GM21526 (cell line): ENCODE measurements at regions not wholly inside any gene's neighbourhood (a gene's known extent, or its start where the extent isn't known, plus 50 kb on each side); places are given as distances from the start of the nearest gene placed in this dataset.
A peak's percentile ranks its signal among the peaks of the same experiment; 100 is the strongest.
"Not testable (repeated sequence)": the region's sequence is repeated elsewhere in the genome, so short reads cannot be mapped to it uniquely, and the experiment has no call there.

Source experiments
- ATAC-seq: cut with Tn5 transposase; IDR thresholded peaks from one replicate; pipeline ENCODE4 v1.9.1; 2021; ENCODE audit warnings: moderate library complexity; ENCODE audit not compliant: unreplicated experiment, low FRiP score

DNA sequence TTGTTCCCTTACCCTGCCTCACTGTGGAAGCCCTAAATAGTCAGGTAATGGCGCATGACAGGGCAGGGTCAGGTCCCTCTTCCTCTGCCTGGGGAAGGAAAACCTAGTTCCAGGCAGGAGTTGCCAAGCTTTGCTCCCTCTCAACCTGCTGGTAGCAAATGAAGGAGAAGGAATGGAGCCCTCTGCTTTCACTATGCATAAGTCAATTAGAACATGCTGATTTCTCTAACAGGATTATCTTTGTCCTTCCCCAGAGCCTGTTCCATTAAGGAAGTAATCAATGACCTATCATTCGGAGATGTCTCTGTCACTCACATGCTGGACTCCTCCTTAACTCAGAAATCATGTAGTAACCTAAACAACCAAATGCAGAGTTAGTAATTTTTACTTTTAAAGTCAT is 161.8 kb upstream of the NFIA start:
- ATAC-seq = no peak

DNA sequence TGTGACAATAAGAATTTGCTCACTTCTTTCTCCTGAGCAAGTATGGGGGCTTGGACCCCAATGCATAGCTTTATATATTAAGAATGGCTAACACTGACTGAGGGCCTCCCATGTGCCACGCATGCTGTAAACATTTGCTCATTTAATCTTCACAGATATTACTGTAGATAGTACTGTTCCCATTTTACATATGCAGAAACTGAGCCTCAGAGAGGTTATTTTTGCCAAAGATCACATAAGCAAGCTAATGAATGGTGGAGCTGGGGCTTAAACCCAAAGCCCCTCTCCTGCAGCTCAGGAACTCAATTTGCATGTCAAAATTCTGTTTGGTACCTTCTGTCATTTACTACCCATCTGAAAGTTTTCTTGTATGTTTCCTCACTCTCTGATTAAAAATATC is 163.5 kb upstream of the NFIA start:
- ATAC-seq = no peak

DNA sequence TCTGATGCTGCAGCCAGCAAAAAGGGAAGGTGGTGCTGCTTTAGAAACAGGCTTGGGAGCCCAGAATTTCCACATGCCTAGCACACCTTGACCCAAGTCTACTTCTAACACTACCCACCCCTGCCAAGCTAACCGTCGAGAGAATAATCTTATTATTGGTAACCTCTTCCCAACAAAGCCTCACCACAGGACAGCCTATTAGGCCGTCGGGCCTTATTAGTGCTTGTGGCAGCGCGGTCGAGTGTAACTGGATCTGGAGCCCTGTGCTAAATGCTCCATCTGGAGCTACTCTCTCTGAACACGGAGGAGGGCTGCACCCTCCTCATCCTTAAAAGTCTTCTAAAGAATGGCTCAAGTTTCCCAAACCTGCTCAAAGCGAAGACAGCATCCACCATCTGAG is 165.5 kb upstream of the NFIA start:
- no peak for ATAC-seq

DNA sequence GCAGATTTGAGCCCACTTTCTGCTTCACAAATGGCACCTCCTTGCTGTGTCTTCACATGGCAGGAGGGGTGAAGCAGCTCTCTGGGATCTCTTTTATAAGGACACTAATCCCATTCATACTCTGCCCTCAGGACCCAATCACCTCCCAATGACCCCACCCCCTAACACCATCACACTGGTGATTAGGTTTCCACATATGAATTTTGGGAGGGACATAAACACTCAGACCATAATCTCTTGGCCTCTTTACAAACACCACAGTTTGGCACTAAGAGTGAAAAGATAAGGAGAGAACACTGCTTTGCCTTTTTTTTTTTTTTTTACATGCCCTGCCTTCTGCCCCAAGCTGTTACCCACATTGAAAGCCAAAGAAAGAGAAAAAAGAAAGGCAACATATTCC is 166.2 kb upstream of the NFIA start:
- ATAC-seq = no peak

DNA sequence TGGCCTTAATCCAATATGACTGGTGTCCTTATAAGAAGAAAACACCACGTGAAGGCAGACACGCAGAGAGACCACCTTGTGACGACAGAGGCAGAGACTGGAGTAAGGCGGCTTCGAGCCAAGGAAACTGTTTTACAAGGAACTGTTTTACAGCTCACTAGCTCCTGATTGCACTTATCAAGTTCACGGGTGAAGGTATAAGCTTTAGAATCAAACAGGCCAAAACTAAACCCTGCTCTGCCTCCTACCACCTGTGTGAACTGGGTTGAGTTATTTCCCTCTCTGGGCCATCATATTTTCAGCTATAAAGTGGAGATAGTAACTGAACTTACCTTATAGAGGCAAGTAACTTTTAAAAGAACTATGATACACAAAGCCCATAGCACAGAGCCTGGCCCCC is 166.9 kb upstream of the NFIA start:
- no peak for ATAC-seq

DNA sequence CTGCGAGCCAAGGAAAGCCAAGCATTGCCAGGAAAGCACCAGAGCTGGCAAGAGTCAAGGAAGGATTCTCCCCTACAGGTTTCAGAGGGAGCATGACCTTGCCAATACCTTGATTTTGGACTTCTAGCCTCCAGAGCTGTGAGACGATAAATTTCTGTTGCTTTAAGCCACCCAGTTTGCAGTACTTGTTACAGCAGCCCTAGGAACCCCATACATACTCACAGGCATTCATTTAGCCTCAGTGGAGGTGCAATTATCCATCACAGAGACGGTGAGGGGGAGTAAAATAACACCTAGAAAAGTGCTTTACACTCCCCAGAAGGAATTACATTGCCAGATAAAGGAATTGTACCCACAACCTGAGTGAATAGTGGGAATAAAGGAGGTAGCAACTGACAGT is 167.4 kb upstream of the NFIA start:
- no peak for ATAC-seq

DNA sequence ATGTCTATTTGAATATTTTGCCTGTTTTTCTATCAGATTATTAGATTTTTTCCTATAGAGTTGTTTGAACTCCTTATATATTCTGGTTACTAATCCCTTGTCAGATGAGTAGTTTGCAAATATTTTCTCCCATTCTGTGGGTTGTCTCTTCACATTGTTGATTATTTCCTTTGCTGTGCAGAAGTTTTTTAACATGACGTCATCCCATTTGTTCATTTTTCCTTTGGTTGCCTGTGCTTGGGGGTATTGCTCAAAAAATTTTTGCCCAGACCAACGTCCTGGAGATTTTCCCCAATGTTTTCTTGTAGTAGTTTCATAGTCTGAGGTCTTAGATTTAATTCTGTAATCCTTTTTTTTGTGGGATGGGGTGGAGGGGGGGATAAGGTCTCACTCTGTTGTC is 168.7 kb upstream of the NFIA start:
- not testable (repeated sequence) for ATAC-seq

DNA sequence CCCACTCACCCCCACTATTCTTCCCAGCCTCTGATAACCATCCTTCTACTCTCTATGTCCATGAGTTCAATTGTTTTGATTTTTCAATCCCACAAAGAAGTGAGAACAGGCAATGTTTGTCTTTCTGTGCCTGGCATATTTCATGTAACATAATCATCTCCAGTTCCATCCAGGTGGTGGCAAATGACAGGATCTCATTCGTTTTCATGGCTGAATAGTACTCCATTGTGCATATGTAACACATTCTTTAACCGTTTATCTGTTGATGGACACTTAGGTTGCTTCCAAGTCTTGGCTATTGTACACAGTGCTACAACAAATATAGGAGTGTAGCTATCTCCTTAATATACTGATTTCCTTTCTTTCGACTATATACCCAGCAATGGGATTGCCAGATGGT is 169.3 kb upstream of the NFIA start:
- no peak for ATAC-seq

DNA sequence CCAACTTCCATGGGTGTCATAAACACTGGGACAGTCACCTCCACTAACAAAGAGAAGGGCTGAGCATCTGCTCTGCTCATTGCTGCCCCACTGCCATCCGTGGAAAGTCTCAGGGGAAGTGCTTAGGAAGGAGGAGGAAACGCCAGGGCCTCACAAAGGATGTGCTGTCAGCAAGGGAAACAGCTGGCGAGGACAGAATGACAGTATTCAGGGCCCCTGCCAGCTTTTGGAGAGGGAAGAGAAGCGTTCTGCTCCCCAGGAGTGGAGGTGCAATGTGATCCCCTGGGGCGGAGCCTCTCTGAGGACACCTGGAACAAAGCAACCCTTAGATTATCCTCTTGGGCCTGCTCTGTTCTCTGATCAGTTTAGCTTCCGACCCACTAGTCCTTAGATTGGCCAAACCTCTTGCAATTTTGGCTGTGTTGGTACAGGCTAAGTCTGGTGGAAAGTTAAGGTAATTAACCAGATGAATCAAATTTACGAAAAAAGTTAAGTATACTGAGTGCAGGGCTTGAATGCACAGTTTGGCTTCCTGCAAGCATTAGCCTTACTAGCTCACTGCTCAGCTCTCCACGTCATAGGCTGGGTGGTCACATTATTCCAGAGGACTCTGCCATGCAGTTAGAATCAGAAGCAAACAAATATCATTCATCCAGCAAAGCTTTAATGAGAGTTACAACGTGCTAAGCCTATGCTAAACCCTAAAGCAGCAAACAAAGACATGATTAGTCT is 170.2 kb upstream of the NFIA start:
- no peak for ATAC-seq

DNA sequence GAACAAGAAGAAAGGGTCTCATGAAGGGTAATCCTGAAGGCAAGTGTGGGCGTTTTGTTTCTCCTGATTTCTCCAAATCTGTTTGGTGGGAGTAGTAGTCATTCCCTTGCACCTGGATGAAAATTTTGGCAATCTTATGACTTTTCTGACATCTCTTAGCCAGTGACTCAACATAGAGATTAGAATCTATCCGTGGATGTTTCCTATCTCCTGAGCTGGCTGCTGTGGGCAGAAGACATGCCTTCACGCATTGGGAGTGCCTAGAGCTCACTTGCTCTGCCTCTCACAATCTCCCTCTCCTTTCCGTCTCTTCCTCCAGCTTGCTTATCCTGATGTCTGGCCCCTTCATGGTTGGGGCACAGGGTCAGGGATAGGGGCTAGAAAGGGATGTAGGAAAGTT is 174.2 kb upstream of the NFIA start:
- no peak for ATAC-seq

DNA sequence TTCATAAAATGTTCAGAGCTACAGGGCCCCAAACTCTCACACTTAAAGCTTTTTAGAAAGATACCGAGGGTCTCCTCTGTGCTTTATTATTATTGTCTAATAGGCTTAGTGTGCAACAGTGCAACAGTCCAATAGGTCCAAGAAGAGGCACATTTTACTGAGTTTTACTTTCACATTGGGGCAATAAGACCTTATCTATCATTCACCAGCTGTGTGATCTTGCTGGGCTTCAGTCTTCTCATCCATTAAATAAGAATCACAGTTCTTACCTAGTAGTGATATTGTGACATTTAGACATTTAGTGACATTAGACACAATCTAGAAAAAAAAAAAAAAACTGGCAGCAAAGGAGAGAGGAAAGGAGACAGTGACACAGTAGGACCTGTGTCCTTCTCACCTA is 175.8 kb upstream of the NFIA start:
- no peak for ATAC-seq

DNA sequence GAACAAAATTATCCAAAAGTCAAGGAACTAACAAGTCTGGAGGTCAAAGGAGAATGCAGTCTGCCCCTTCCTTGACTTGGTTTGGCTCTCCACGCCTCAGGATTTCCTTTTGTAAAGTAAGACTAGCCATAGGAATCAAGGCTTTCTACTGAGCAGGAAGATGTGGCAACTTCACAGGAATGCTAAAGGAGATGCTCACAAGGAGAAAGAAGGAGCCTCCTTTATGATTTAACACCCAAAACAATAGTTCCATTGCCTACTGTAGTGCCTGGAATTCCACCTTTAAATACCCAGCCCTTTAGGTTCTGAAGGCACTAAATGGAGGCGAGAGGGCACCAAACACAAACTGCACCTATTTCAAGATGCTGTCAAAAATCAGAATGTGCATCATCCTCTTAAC is 176.3 kb upstream of the NFIA start:
- no peak for ATAC-seq

DNA sequence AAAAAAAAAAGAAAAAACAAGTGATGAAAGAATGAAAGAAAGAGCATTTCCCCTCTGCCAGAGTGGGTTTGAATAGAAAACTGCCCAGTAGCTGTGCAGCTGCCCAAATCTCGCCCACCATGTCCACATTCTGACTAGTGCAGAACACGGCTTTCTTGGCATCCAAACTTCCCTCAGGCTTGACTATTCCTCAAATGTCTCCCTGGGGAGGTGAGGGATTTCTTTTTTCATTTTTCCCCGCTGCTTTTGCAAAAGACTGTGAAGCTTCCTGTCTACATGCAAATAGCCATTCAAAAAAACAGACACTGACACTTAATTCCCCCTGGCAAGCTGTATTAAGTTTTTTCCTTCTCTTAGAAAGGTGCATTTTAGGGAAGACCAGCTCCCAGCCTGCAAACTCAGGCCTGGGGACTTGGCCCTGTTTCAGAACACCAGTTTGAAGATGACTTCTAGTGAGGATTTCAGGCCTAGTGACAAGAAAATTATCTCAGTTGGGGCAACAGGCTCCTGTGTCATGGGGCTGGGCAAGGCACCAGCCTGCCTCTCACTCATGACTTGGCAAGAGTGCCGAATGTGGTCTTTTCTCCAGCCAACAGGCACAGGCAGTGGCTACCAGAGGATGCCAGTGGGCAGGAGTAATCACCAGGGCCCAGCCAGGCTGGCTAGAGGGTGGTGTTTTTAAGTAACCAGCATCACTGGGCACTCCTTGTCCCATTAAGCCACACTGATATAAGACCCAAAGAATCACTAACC is 178.1 kb upstream of the NFIA start:
- no peak for ATAC-seq

DNA sequence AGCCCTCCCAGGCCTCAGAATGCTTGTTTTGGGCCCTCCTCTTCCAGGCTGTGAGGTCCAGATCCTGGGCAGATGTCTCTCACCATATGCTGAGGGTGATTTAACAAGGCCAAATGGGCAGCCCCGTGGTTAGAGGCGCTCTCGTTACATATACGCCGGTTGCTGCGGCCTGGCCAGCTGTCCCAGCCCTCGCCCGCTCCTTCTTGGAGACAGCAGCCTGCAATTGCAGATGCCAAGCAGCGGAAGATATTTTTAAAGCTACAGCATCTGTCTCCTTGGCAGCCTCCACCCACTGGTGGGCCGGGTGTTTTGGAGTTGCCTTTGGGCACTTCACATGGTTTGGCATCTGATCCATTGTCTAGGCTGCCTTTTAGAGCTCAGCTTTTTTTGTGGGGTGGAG is 178.8 kb upstream of the NFIA start:
- ATAC-seq = no peak

DNA sequence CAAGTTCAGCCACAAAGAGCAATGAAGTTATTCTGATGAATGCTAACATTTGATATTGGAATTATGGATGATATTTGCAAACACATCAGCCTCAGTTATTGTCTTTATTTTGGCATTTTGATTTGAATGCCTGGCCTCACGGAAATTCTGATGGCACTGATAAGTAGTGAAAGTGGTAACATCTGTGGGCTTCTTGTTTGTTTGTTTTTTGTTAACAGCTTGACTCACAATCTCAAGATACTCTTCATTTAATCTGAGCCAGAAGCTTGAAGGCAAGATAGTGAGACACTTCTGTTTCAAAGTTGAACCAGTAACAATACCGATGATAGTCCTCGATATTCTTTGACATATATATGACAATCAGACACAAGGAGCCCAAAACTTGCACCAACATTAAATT is 182.9 kb upstream of the NFIA start:
- ATAC-seq = no peak

DNA sequence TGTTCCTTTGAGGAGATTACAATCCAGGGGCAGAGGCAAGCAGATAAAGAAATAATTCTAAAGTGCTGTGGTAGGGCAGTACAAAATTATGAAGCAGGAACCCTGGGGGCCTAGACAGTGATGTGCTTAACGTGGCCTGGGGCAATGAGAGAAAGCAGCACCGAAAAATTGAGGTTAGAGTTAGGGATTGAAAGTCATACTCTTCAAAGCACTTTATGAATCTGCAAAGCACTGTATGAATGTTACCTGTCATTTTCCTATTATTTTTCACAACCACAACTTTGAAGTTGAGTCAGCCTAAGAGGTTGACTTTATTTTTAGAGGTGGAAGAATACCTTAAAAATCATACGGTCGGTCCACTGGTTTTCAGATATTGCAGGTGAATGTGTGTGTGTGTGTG is 183.4 kb upstream of the NFIA start:
- ATAC-seq = peak; percentile 81

DNA sequence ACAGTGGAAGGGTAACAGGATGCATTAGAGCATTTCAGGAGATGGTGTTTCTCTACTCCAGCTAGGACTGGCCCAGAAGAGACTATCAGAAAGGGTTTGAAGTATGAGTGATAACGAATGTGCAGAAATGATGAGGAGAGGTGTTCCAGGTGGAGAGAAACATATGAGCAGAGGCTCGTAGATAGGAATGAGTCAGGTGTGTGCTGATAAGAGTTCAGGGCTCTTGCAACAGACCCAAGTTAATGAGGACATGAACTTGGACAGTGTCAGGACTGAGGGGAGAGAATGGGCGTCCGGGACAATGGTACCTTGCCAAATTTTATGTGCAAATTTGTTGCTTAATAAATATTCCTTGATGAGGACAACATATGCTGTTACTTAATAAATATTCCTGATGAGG is 183.9 kb upstream of the NFIA start:
- ATAC-seq = no peak

DNA sequence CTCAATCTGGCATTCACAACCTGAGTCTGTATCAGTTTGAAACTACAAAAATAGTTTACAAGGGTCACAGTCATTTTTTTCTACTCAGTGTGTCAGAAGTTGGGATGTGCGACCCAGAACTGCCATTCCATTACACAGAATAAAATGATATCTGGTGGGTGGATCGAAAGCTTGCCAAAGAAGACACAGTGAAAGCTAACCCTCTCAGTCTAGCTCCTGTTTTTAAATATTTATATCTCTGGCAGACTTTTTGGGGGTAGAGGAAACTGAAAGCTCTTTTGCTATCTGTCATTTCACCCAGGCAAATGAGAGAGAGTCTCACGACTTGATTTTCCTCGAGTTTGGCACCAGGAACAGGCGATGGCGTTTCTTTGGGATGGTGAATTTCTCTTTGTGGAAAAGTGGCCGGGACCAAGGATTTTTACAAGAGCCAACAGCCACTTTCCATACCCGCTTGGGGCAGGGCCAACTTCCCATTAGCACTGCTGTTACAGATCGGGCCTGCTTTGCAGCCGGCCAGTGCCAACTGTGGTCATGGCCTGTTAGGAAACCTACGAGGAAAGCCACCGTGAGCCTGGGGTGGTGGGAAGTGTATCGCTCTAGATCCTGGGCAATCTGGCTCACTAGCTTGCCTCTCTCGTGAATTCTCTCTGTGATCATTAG is 185.5 kb upstream of the NFIA start:
- ATAC-seq = no peak

DNA sequence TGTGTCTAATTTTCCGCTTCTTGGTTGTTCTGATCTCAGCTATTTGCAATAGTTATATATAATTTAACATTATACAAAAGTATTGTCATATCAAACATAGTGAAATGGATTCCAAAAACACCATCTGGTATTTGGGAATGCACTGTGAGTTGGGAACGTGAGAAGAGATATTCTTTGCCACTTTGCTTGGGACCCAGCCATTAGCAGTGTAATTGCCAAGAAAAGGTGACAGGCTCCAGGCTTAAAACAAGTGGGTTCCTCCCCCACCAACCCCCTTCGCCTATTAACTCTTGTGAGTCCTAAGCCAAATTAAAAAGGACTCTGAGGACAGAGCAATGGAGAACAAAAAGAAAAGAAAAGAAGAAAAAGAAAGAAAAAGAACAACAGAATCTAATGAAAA is 186.7 kb upstream of the NFIA start:
- ATAC-seq = no peak

DNA sequence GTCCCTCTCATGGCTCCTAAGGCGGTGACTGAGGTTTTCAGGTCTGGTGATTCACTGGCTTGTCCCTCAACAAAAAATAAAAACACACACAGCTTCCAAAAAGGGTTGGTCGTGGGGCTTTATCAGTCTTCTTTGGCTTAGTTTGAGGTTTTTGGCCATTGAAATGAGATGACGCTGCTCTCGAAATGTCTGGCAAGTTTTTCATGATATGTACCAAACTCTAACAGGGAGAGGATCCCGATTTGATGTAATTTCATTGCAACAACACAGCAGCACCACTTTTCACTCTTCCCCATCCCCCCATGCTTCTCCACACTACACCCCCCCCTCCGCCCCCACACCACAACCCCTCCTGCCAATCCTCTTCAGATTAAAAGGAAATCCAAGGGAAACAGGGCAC is 187.1 kb upstream of the NFIA start:
- no peak for ATAC-seq

DNA sequence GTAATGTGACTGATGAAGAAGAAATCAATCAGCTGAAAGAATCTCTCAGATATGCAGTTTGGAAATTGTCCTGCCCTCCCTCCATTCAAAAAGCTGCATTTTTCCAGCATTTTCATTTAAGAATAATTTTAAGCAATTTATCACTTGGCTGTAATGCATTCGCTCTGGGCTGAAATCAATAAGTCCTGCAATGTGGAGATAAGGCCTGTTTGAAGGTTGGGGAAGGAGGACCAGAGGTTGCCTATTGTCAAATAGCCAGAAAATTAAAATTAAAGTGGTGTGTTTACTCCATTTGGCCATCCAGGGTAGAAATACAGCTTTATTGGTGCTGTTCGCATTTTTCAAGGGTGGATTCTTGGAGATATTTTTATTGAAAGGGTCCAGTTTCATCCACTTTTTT is 187.6 kb upstream of the NFIA start:
- no peak for ATAC-seq

DNA sequence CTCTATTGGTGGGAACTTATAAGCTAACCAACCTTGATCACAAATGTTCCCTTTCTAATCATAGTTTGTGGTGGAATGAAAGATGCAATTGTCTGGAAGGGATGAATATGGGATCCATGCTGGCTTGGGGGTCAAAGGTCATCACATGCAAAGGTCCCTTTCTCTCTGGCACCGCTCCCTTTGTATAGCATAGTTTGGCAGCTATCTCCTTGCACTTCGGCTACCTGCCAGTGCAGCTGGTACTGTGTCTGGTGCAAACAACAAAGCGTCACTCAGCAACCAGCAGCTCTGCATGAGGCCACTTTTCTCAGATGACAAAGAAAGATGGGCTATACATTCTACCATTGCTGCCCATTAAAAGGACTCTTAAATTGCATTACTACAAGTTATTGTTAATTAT is 188.2 kb upstream of the NFIA start:
- ATAC-seq = no peak
